HG02678 (cell line): ENCODE measurements at regions not wholly inside any gene's neighbourhood (a gene's known extent, or its start where the extent isn't known, plus 50 kb on each side); places are given as distances from the start of the nearest gene placed in this dataset.

Source experiments
- ATAC-seq: cut with Tn5 transposase; IDR thresholded peaks from one replicate; pipeline ENCODE4 v1.9.1; 2021; ENCODE audit warnings: mild to moderate bottlenecking, moderate library complexity; ENCODE audit not compliant: unreplicated experiment

- no peak for ATAC-seq
These were observed 401.3 kb upstream of the PIK3C3 start for GRCh38 chr18:41553716-41554115.

GRCh38 chr18:41548521-41549260 lies 406.3 kb upstream of the PIK3C3 start:
- no peak for ATAC-seq

- no peak for ATAC-seq
These were observed 409.7 kb upstream of the PIK3C3 start for GRCh38 chr18:41545091-41545888.

- ATAC-seq: no peak
These were observed 411.2 kb upstream of the PIK3C3 start for GRCh38 chr18:41543815-41544214.

- ATAC-seq: no peak
These were observed 414.7 kb upstream of the PIK3C3 start for GRCh38 chr18:41540237-41540871.

GRCh38 chr18:41538751-41539150 lies 416.3 kb upstream of the PIK3C3 start:
- ATAC-seq: no peak

GRCh38 chr18:41537666-41538065 lies 417.4 kb upstream of the PIK3C3 start:
- ATAC-seq: no peak

GRCh38 chr18:41532344-41533086 lies 422.5 kb upstream of the PIK3C3 start:
- ATAC-seq: no peak

GRCh38 chr18:41530970-41531369 lies 424.1 kb upstream of the PIK3C3 start:
- no peak for ATAC-seq

- no peak for ATAC-seq
These were observed 425.9 kb upstream of the PIK3C3 start for GRCh38 chr18:41529093-41529492.

GRCh38 chr18:41526054-41526453 lies 429.0 kb upstream of the PIK3C3 start:
- no peak for ATAC-seq

GRCh38 chr18:41524674-41525470 lies 430.2 kb upstream of the PIK3C3 start:
- no peak for ATAC-seq

- no peak for ATAC-seq
These were observed 437.9 kb upstream of the PIK3C3 start for GRCh38 chr18:41517142-41517541.

- ATAC-seq: no peak
These were observed 441.6 kb upstream of the PIK3C3 start for GRCh38 chr18:41513438-41513837.

GRCh38 chr18:41504316-41504715 lies 450.7 kb upstream of the PIK3C3 start:
- ATAC-seq: no peak

- no peak for ATAC-seq
These were observed 453.2 kb upstream of the PIK3C3 start for GRCh38 chr18:41501848-41502247.

- no peak for ATAC-seq
These were observed 455.7 kb upstream of the PIK3C3 start for GRCh38 chr18:41499345-41499744.

- no peak for ATAC-seq
These were observed 464.2 kb upstream of the PIK3C3 start for GRCh38 chr18:41490861-41491260.

GRCh38 chr18:41486575-41486974 lies 468.5 kb upstream of the PIK3C3 start:
- no peak for ATAC-seq

GRCh38 chr18:41484069-41484468 lies 471.0 kb upstream of the PIK3C3 start:
- ATAC-seq: no peak
